ENCODE measurements at regions not wholly inside any gene's neighbourhood (a gene's known extent, or its start where the extent isn't known, plus 50 kb on each side); places are given as distances from the start of the nearest gene placed in this dataset.

GRCh38 chr5:28807195-28807729, 1768.9 kb upstream of the CDH9 start:
- no peak for TF ChIP-seq GATA2 (IDR thresholded peaks at IDR 0.05; ENCODE audit: low read depth, low read length)
- TF ChIP-seq GATA3 (IDR thresholded peaks at IDR 0.05; ENCODE audit: low read depth, low read length), result no peak
